K562 (cell line): ENCODE measurements at regions not wholly inside any gene's neighbourhood (a gene's known extent, or its start where the extent isn't known, plus 50 kb on each side); places are given as distances from the start of the nearest gene placed in this dataset.

Experiments used
- ATAC-seq: fragments of 200-7000 bp; cut with Tn5 transposase; 3 replicates; pipeline ENCODE4 v1.9.1; 2020; ENCODE audit warnings: moderate library complexity
- BruUV-seq: library from RNA; stranded (reverse); fragments of 400-500 nt; replicated peaks from 2 replicates; lab custom pipeline; 2021; lab: Mats Ljungman, UMichigan
- CTCF ChIA-PET: fragments of 300-600 bp; formaldehyde crosslinking; extraction: SDS; loops from one replicate; lab custom pipeline; 2021; ENCODE audit warnings: low intra/inter-chr PET ratio; lab: Yijun Ruan, JAX
- POLR2A ChIA-PET: fragments of 300-600, 350-650 bp; sonication (Branson Sonifier 250); formaldehyde crosslinking; extraction: SDS; loops from one replicate; lab custom pipeline; 2021; ENCODE audit warnings: antibody characterized with exemption, inconsistent platforms; lab: Yijun Ruan, JAX
- DNase-seq, 4 experiments: peaks; one replicate each; pipeline versions ENCODE4 v3.0.0 to v3.0.0-alpha.2; 2011 to 2018; ENCODE audit warnings: low spot score in 3 of 4, mixed read lengths in 3 of 4; ENCODE audit errors: extremely low read depth in 1 of 4
- FAIRE-seq: peaks from 2 replicates; lab custom pipeline; 2011; peaks lifted over from hg19 to GRCh38; lab: Jason Lieb, UNC
- H2AFZ ChIP-seq: 2 replicates; pipeline ENCODE4 v1.6.0; 2011; ENCODE audit warnings: low read depth, low read length, control low read depth, inconsistent platforms
- H3K27ac ChIP-seq: fragments of 200-600 bp; 3 replicates; pipeline ENCODE4 v1.8.0; 2011; ENCODE audit warnings: low read depth, mild to moderate bottlenecking, control low read depth, inconsistent platforms, low read length, moderate library complexity, mixed read lengths; ENCODE audit errors: extremely low read depth
- H3K27me3 ChIP-seq, 2 experiments: fragments of 300-600 bp in 1 of 2; 2 replicates in 1 of 2; 3 replicates in 1 of 2; pipeline versions ENCODE4 v1.6.0 to v1.8.0; 2011; ENCODE audit warnings: inconsistent platforms in 2 of 2, low read length in 2 of 2, mild to moderate bottlenecking in 1 of 2, mixed read lengths in 1 of 2, moderate library complexity in 1 of 2; ENCODE audit not compliant: control insufficient read depth in 2 of 2, insufficient read depth in 2 of 2
- H3K36me3 ChIP-seq: fragments of 300-600 bp; 3 replicates; pipeline ENCODE4 v1.8.0; 2011; ENCODE audit warnings: mild to moderate bottlenecking, low read length, inconsistent platforms; ENCODE audit not compliant: control insufficient read depth, insufficient read depth
- H3K4me1 ChIP-seq, 2 experiments: fragments of 200-600 bp in 1 of 2; replicated peaks in 1 of 2; 2 replicates in 1 of 2; 3 replicates in 1 of 2; pipeline versions ENCODE4 v1.5.1 to v1.8.0; 2011; ENCODE audit warnings: inconsistent platforms in 2 of 2, low read length in 2 of 2, mild to moderate bottlenecking in 1 of 2, mixed read lengths in 1 of 2, moderate library complexity in 1 of 2; ENCODE audit not compliant: control insufficient read depth in 2 of 2, insufficient read depth in 2 of 2
- H3K4me2 ChIP-seq: 2 replicates; pipeline ENCODE4 v1.6.1; 2011; ENCODE audit warnings: low read length, control low read depth, inconsistent platforms, mixed read lengths; ENCODE audit not compliant: insufficient read depth
- H3K4me3 ChIP-seq: fragments of 200-600 bp; sonication (generic), shearing (Covaris generic); 2 replicates; pipeline ENCODE4 v1.5.1; 2016; ENCODE audit warnings: control low read depth, inconsistent platforms
- H3K79me2 ChIP-seq: fragments of 200-600 bp; 3 replicates; pipeline ENCODE4 v1.8.0; 2011; ENCODE audit warnings: low read length, inconsistent platforms; ENCODE audit not compliant: control insufficient read depth, insufficient read depth
- H3K9ac ChIP-seq, 2 experiments: 2 replicates each; pipeline versions ENCODE4 v1.6.0 to v1.6.1; 2011; ENCODE audit warnings: low read depth in 2 of 2, low read length in 2 of 2, control low read depth in 1 of 2, inconsistent platforms in 1 of 2, mild to moderate bottlenecking in 1 of 2, mixed read lengths in 1 of 2; ENCODE audit not compliant: insufficient read depth in 1 of 2
- H3K9me1 ChIP-seq: one replicate; pipeline ENCODE4 v1.6.0; 2011; ENCODE audit warnings: inconsistent platforms, mild to moderate bottlenecking, low read length, moderate library complexity; ENCODE audit not compliant: control insufficient read depth, insufficient read depth
- H3K9me3 ChIP-seq: replicated peaks from 2 replicates; pipeline ENCODE4 v1.5.1; 2011; ENCODE audit warnings: low read depth, low read length, inconsistent platforms; ENCODE audit not compliant: control insufficient read depth, insufficient read depth
- H4K20me1 ChIP-seq: replicated peaks from 2 replicates; pipeline ENCODE4 v1.6.1; 2011; ENCODE audit warnings: low read length, inconsistent platforms, mixed read lengths; ENCODE audit not compliant: control insufficient read depth, insufficient read depth
- BRD9 ChIP-seq: fragments of 450-650 bp; IDR thresholded peaks from 2 replicates; pipeline ENCODE4 v1.6.1; 2018; ENCODE audit warnings: low read depth; ENCODE audit not compliant: partially characterized antibody
- CCAR2 ChIP-seq: fragments of 200-400 bp; formaldehyde crosslinking; IDR thresholded peaks from 2 replicates; pipeline ENCODE4 v1.6.1; 2017; ENCODE audit warnings: mild to moderate bottlenecking, low read depth, low read length
- CXXC5 ChIP-seq: fragments of 250-450 bp; sonication (Bioruptor Pico); IDR thresholded peaks from 2 replicates; pipeline ENCODE4 v1.8.0; 2022; ENCODE audit warnings: inconsistent platforms, mild to moderate bottlenecking, moderate library complexity
- EHMT2 ChIP-seq: fragments of 450-650 bp; IDR thresholded peaks from 2 replicates; pipeline ENCODE4 v1.6.1; 2018; ENCODE audit warnings: antibody characterized with exemption
- FOSL1 ChIP-seq: fragments of 200-800 bp; sonication (Bioruptor generic); conservative IDR thresholded peaks from 2 replicates; pipeline ENCODE4 v1.6.1; 2016; ENCODE audit warnings: missing genetic modification characterization, missing compliant biosample characterization
- HEY1 ChIP-seq: fragments of 250-450 bp; sonication (Bioruptor Pico); IDR thresholded peaks from 2 replicates; pipeline ENCODE4 v1.5.0; 2020; ENCODE audit warnings: mild to moderate bottlenecking, moderate library complexity, borderline replicate concordance
- MXI1 ChIP-seq: IDR thresholded peaks from 2 replicates; pipeline ENCODE4 v1.6.1; 2011; ENCODE audit warnings: low read depth, mild to moderate bottlenecking, improper control_type of control experiment, low read length
- NCOA1 ChIP-seq: fragments of 450-650 bp; IDR thresholded peaks from 2 replicates; pipeline ENCODE4 v1.6.1; 2016; ENCODE audit warnings: low read depth
- PHF20 ChIP-seq: fragments of 450-650 bp; IDR thresholded peaks from 2 replicates; pipeline ENCODE4 v1.6.1; 2018; ENCODE audit not compliant: partially characterized antibody
- SIX5 ChIP-seq, 2 experiments: IDR thresholded peaks; 2 replicates each; pipeline ENCODE4 v1.6.1; 2011; ENCODE audit warnings: low read length in 2 of 2, borderline replicate concordance in 1 of 2, low read depth in 1 of 2, mild to moderate bottlenecking in 1 of 2, moderate library complexity in 1 of 2; ENCODE audit not compliant: insufficient read depth in 1 of 2
- SMAD3 ChIP-seq: fragments of 450-650 bp; formaldehyde crosslinking; conservative IDR thresholded peaks from 2 replicates; pipeline ENCODE4 v1.4.0; 2020; ENCODE audit warnings: mild to moderate bottlenecking
- SMARCA5 ChIP-seq: fragments of 450-650 bp; IDR thresholded peaks from 2 replicates; pipeline ENCODE4 v1.6.1; 2016
- STAT5A ChIP-seq: IDR thresholded peaks from 2 replicates; pipeline ENCODE4 v1.6.1; 2012; ENCODE audit warnings: low read length, inconsistent platforms, borderline replicate concordance
- TFAP4 ChIP-seq: sonication (generic); formaldehyde crosslinking; IDR thresholded peaks from 2 replicates; pipeline ENCODE4 v1.8.0; 2022; ENCODE audit warnings: missing genetic modification reagents, mild to moderate bottlenecking, moderate library complexity, borderline replicate concordance
- WHSC1 ChIP-seq: IDR thresholded peaks from one replicate; pipeline ENCODE4 v1.6.1; 2012; ENCODE audit warnings: low read length, control low read depth, inconsistent platforms
- ZNF707 ChIP-seq: fragments of 250-450 bp; sonication (Bioruptor Pico); conservative IDR thresholded peaks from 2 replicates; pipeline ENCODE4 v1.8.0; 2022; ENCODE audit warnings: inconsistent platforms, mild to moderate bottlenecking, moderate library complexity
- ZNF766 ChIP-seq: fragments of 200-800 bp; sonication (Bioruptor generic); conservative IDR thresholded peaks from 2 replicates; pipeline ENCODE4 v1.6.1; 2016; ENCODE audit warnings: missing genetic modification characterization, missing compliant biosample characterization
- WGBS: fragments of 100-300 bp; shearing (Covaris generic); methylation state at CpG from one replicate; pipeline ENCODE4 v1.1.6; 2016; ENCODE audit warnings: low coverage, mixed read lengths; ENCODE audit not compliant: insufficient coverage; ENCODE audit errors: missing lambda C conversion rate; 5-methylcytosine and 5-hydroxymethylcytosine counted together
- in situ Hi-C: fragments of 300-500 bp; cut with MboI; formaldehyde crosslinking; loops from 4 replicates; pipeline ENCODE4 v1.15.0; 2018; ENCODE audit warnings: inconsistent platforms, mixed read lengths
- intact Hi-C: fragments of 100-400 bp; cut with micrococcal nuclease; formaldehyde crosslinking; loops from 2 replicates; pipeline ENCODE4 v1.14.2; 2022

DNA sequence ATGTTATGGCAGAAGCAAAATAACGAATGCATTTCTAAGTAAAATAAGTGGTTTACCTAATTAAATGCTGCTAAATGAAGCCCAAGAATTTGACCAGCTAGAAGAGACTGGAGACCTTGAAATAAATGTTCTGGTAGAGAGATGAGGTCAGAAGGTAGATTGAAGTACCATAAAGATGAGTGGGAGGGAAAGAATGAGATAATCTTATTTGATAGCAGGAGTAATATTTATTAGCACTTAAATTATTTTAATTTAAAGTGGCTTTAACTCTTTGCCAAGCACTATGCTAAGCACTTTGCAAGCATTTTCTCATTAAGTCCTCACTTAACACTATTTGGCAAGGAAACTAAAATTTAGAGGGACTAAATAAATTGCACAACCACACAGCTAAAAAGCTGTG is 314.9 kb upstream of the CCDC54 start:
- no peaks in the 10 kb centered on the region for H3K79me2 ChIP-seq
- DNase-seq = no peak

More for the DNA sequence above, 314.9 kb upstream of the CCDC54 start:
- no peak for TF ChIP-seq WHSC1
- TF ChIP-seq BRD9 = no peak
- TF ChIP-seq SIX5 (IDR thresholded peaks at IDR 0.05; ENCODE audit: borderline replicate concordance in 1 of 2, insufficient read depth in 1 of 2, low read depth in 1 of 2, low read length in 2 of 2) = no peak
- TF ChIP-seq CXXC5 (CRISPR knock-in tag) = no peak
- no peak for TF ChIP-seq HEY1
- no peak for TF ChIP-seq TFAP4
- TF ChIP-seq CCAR2 = no peak
- TF ChIP-seq SMAD3 (CRISPR knock-in tag) = no peak
- TF ChIP-seq MXI1 = no peak
- no peak for TF ChIP-seq FOSL1 (tag)
- TF ChIP-seq ZNF707 (CRISPR knock-in tag) = no peak
- no peak for TF ChIP-seq EHMT2
- TF ChIP-seq SMARCA5 = no peak
- TF ChIP-seq ZNF766 = no peak
- TF ChIP-seq STAT5A = no peak
- TF ChIP-seq NCOA1 = no peak
- no peak for TF ChIP-seq PHF20
- ChIA-PET CTCF (no interaction called here), POLR2A (no interaction called here)
- Histone ChIP-seq H3K4me1 (no peaks in the 10 kb centered on the region), H3K4me2 (no peak overlapping the region), H3K27me3 (no peaks in the 10 kb centered on the region), H2AFZ (no peak overlapping the region), H3K9me1 (no peaks in the 10 kb centered on the region), H3K27ac (no peak overlapping the region), H3K36me3 (no peaks in the 10 kb centered on the region), H3K9ac (no peak overlapping the region), H3K9me3 (no peaks in the 10 kb centered on the region), H4K20me1 (no peaks in the 10 kb centered on the region), H3K4me3 (no peak overlapping the region)
- in situ Hi-C loops (no loop called here), intact Hi-C loops (no loop called here)
- WGBS = 0% methylated on average over 1 of the region's 1 CpG
- ATAC-seq (no peak), FAIRE-seq (no peak)
- BruUV-seq = no TSS peak
